ENCODE measurements at regions not wholly inside any gene's neighbourhood (a gene's known extent, or its start where the extent isn't known, plus 50 kb on each side); places are given as distances from the start of the nearest gene placed in this dataset.

DNA sequence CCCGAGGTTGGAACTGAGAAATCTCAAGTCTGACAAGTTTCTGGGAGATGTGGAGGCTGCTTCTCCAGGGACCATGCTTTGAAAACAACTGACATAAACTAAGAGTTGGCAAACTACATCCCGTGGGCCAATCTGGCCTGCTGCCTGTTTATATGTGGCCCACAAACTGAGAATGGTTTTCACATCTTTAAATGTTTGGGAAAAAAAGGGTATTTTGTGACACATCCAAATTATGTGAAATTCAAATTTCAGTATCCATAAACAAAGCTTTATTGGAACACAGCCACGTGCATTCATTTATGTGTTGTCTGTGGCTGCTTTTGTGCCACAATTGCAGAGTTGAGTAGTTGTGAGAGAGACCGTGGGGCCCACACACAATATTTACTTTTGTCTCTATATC lies 163.8 kb upstream of the PIRT start:
- no peak overlapping the region for H3K27ac Mint-ChIP-seq
- no peaks in the 10 kb centered on the region for H3K36me3 ChIP-seq (ENCODE audit: control insufficient read depth, insufficient read depth, low read length)
- no peaks in the 10 kb centered on the region for H3K4me1 ChIP-seq (ENCODE audit: control insufficient read depth, insufficient read depth, low read length, poor library complexity, severe bottlenecking)
- no peaks in the 10 kb centered on the region for H3K27me3 Mint-ChIP-seq
- no peak for ATAC-seq (ENCODE audit: low read depth in 2 of 2)
- DNase-seq = no peak
- H3K36me3 Mint-ChIP-seq = no peaks in the 10 kb centered on the region
- no peaks in the 10 kb centered on the region for H3K27me3 ChIP-seq (ENCODE audit: control insufficient read depth, insufficient read depth, low read length)
- H3K9me3 Mint-ChIP-seq = peaks cover 0 to 6% (median 0%) of the 10 kb centered on the region in 7 donors
- H3K4me1 Mint-ChIP-seq = no peaks in the 10 kb centered on the region
- H3K4me3 ChIP-seq (ENCODE audit: low read depth, low read length) = no peak overlapping the region
- no peak overlapping the region for H3K4me3 Mint-ChIP-seq
- H3K27ac ChIP-seq (ENCODE audit: insufficient read depth, low read length, poor library complexity, severe bottlenecking) = no peak overlapping the region
- H3K9me3 ChIP-seq (ENCODE audit: control insufficient read depth in 2 of 2, low read length in 2 of 2) = no peaks in the 10 kb centered on the region

DNA sequence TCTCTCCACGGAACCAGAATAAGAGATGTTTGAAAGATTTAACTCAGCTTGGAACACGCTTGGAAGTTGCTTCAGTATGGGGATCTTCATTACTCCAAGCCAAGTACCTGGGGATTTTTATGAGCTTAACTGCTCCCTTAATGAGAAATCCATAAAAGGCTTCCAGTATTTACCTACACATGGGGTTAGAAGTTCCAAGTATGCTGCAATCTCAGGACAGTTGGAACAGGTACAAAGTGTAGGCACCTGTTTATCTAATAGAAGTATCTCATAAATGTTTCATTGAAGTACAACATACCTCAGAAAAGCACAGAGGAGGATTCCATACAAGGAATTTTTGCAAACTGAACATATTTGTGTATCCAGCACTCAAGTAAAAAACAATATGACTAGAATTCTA lies 161.6 kb upstream of the PIRT start:
- ATAC-seq (ENCODE audit: low read depth in 2 of 2) (no peak), DNase-seq (no peak)
- Mint-ChIP-seq H3K36me3 (no peaks in the 10 kb centered on the region), H3K4me3 (no peak overlapping the region), H3K9me3 (peaks cover 0 to 7% (median 1%) of the 10 kb centered on the region in 7 donors), H3K27ac (no peak overlapping the region), H3K27me3 (no peaks in the 10 kb centered on the region), H3K4me1 (no peaks in the 10 kb centered on the region)
- H3K27me3 ChIP-seq (ENCODE audit: control insufficient read depth, insufficient read depth, low read length) = no peaks in the 10 kb centered on the region
- no peaks in the 10 kb centered on the region for H3K4me1 ChIP-seq (ENCODE audit: control insufficient read depth, insufficient read depth, low read length, poor library complexity, severe bottlenecking)
- H3K9me3 ChIP-seq (ENCODE audit: control insufficient read depth in 2 of 2, low read length in 2 of 2) = no peaks in the 10 kb centered on the region
- no peak overlapping the region for H3K27ac ChIP-seq (ENCODE audit: insufficient read depth, low read length, poor library complexity, severe bottlenecking)
- H3K36me3 ChIP-seq (ENCODE audit: control insufficient read depth, insufficient read depth, low read length) = no peaks in the 10 kb centered on the region
- H3K4me3 ChIP-seq (ENCODE audit: low read depth, low read length) = no peak overlapping the region

DNA sequence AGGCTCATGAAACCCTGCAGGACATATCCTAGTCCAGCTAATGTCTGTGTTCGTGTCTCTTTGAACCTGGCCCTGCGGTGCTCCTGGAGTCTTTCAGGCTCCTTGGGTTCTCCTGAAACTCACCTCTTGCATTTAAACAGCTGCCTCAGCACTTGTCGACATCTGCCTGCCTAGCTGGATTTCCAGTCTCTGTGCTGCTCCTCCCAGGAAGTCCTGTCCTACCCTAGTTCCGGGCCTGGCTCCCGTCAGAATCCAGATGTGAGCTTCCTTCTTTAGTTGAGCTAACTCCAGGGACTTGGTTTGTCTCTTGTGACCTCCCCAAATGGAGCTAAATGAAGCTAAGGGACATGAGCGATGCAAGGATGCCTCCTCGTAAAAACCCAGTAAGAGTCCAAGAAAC lies 155.2 kb upstream of the PIRT start:
- no peaks in the 10 kb centered on the region for H3K4me1 Mint-ChIP-seq
- peaks cover 0 to 8% (median 1%) of the 10 kb centered on the region in 7 donors for H3K9me3 Mint-ChIP-seq
- no peak overlapping the region for H3K4me3 Mint-ChIP-seq
- H3K36me3 ChIP-seq (ENCODE audit: control insufficient read depth, insufficient read depth, low read length) = no peaks in the 10 kb centered on the region
- no peaks in the 10 kb centered on the region for H3K4me1 ChIP-seq (ENCODE audit: control insufficient read depth, insufficient read depth, low read length, poor library complexity, severe bottlenecking)
- no peaks in the 10 kb centered on the region for H3K27me3 Mint-ChIP-seq
- H3K4me3 ChIP-seq (ENCODE audit: low read depth, low read length) = no peak overlapping the region
- DNase-seq (no peak), ATAC-seq (ENCODE audit: low read depth in 2 of 2) (no peak)
- H3K27ac ChIP-seq (ENCODE audit: insufficient read depth, low read length, poor library complexity, severe bottlenecking) = no peak overlapping the region
- no peaks in the 10 kb centered on the region for H3K27me3 ChIP-seq (ENCODE audit: control insufficient read depth, insufficient read depth, low read length)
- no peaks in the 10 kb centered on the region for H3K36me3 Mint-ChIP-seq
- H3K9me3 ChIP-seq (ENCODE audit: control insufficient read depth in 2 of 2, low read length in 2 of 2) = no peaks in the 10 kb centered on the region
- H3K27ac Mint-ChIP-seq = no peak overlapping the region

DNA sequence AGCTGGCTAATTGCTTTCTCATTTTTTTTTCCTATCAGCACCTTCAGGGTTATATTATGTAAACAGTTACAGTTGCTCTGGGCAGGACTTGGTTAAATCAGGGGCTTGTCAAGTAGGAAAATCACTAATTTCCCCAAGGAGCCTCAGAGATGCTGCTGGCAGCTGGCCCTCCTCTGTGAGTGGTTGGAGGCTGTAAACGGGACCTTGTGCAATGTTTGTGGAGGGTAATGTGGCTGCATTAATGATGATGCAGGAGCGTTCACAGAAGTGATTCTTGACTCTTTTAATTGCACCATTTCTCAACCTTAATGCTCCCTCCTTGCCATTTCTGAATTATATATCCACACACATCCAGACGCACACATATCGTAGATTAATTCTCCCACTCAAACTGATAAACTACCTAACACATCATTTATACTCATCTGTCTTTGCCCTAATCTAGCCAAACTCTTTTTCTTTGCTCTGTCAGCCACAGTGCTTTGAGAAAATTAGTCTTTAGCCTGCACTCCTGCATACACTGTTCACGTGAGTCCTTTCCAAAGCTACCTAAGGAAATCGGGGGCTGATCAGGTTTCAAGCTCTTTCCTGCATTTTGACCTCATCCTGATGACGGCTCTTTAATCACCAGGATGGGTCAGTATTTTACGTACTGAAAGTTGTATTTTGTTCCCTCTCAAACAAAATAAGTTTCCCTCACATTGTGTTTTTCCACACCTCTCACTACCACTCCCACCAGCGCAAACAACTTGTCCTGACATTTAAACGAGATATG lies 154.4 kb upstream of the PIRT start:
- Mint-ChIP-seq H3K27me3 (no peaks in the 10 kb centered on the region), H3K4me3 (no peak overlapping the region), H3K9me3 (peaks cover 0 to 8% (median 1%) of the 10 kb centered on the region in 7 donors), H3K27ac (no peak overlapping the region), H3K4me1 (no peaks in the 10 kb centered on the region), H3K36me3 (no peaks in the 10 kb centered on the region)
- DNase-seq (no peak), ATAC-seq (ENCODE audit: low read depth in 2 of 2) (no peak)
- Histone ChIP-seq H3K27me3 (ENCODE audit: control insufficient read depth, insufficient read depth, low read length) (no peaks in the 10 kb centered on the region), H3K36me3 (ENCODE audit: control insufficient read depth, insufficient read depth, low read length) (no peaks in the 10 kb centered on the region), H3K4me1 (ENCODE audit: control insufficient read depth, insufficient read depth, low read length, poor library complexity, severe bottlenecking) (no peaks in the 10 kb centered on the region), H3K4me3 (ENCODE audit: low read depth, low read length) (no peak overlapping the region), H3K9me3 (ENCODE audit: control insufficient read depth in 2 of 2, low read length in 2 of 2) (no peaks in the 10 kb centered on the region), H3K27ac (ENCODE audit: insufficient read depth, low read length, poor library complexity, severe bottlenecking) (no peak overlapping the region)

DNA sequence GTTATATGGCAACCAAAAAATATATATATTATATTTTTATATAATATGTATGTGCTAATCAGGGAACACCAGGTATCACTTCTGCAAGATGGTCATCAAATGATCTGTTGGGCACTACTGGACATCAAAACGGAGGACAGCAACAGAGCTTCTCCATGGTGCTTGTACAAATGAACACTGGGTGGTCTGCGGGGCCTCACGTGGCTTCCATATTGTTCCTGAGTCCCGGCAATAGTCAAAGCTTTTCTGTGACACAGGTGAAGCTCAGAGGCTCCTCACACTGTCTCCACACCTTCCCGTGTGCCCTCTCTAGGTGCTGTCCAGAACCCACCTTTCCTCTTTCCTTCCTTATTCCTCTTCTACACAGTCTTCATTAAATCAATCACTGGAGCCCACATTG lies 149.9 kb upstream of the PIRT start:
- Mint-ChIP-seq H3K27ac (no peak overlapping the region), H3K36me3 (no peaks in the 10 kb centered on the region), H3K4me1 (no peaks in the 10 kb centered on the region), H3K27me3 (no peaks in the 10 kb centered on the region), H3K4me3 (no peak overlapping the region), H3K9me3 (peaks cover 0 to 9% (median 1%) of the 10 kb centered on the region in 7 donors)
- DNase-seq = no peak
- Histone ChIP-seq H3K27me3 (ENCODE audit: control insufficient read depth, insufficient read depth, low read length) (no peaks in the 10 kb centered on the region), H3K4me3 (ENCODE audit: low read depth, low read length) (no peak overlapping the region), H3K36me3 (ENCODE audit: control insufficient read depth, insufficient read depth, low read length) (no peaks in the 10 kb centered on the region), H3K4me1 (ENCODE audit: control insufficient read depth, insufficient read depth, low read length, poor library complexity, severe bottlenecking) (no peaks in the 10 kb centered on the region), H3K27ac (ENCODE audit: insufficient read depth, low read length, poor library complexity, severe bottlenecking) (no peak overlapping the region), H3K9me3 (ENCODE audit: control insufficient read depth in 2 of 2, low read length in 2 of 2) (no peaks in the 10 kb centered on the region)
- no peak for ATAC-seq (ENCODE audit: low read depth in 2 of 2)

DNA sequence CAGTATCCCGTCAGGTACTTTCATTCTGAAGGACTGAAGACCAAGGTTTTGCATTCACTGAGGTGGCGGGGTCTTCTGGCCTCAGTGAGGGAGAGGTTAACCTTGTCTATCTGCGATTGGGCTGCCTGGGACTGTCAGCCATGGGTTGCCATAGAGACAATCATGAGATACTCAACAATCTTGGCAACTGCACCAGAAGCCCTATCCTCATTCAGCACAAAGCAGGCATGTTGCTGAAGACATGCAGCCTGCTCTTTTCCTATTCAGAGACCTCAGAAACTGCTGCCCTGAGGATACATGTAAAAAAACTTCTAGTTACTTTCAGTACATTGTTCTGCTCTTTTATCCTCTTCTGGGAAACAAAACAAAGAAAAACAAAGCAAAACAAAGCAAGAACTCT lies 146.3 kb upstream of the PIRT start:
- peaks cover 0 to 6% (median 4%) of the 10 kb centered on the region in 7 donors for H3K9me3 Mint-ChIP-seq
- no peak overlapping the region for H3K27ac Mint-ChIP-seq
- H3K4me3 Mint-ChIP-seq = no peak overlapping the region
- H3K27me3 Mint-ChIP-seq = no peaks in the 10 kb centered on the region
- ATAC-seq (ENCODE audit: low read depth in 2 of 2) (no peak), DNase-seq (no peak)
- no peaks in the 10 kb centered on the region for H3K9me3 ChIP-seq (ENCODE audit: control insufficient read depth in 2 of 2, low read length in 2 of 2)
- H3K36me3 ChIP-seq (ENCODE audit: control insufficient read depth, insufficient read depth, low read length) = no peaks in the 10 kb centered on the region
- H3K27ac ChIP-seq (ENCODE audit: insufficient read depth, low read length, poor library complexity, severe bottlenecking) = no peak overlapping the region
- H3K4me1 Mint-ChIP-seq = no peaks in the 10 kb centered on the region
- H3K36me3 Mint-ChIP-seq = no peaks in the 10 kb centered on the region
- H3K4me1 ChIP-seq (ENCODE audit: control insufficient read depth, insufficient read depth, low read length, poor library complexity, severe bottlenecking) = no peaks in the 10 kb centered on the region
- no peak overlapping the region for H3K4me3 ChIP-seq (ENCODE audit: low read depth, low read length)
- no peaks in the 10 kb centered on the region for H3K27me3 ChIP-seq (ENCODE audit: control insufficient read depth, insufficient read depth, low read length)

DNA sequence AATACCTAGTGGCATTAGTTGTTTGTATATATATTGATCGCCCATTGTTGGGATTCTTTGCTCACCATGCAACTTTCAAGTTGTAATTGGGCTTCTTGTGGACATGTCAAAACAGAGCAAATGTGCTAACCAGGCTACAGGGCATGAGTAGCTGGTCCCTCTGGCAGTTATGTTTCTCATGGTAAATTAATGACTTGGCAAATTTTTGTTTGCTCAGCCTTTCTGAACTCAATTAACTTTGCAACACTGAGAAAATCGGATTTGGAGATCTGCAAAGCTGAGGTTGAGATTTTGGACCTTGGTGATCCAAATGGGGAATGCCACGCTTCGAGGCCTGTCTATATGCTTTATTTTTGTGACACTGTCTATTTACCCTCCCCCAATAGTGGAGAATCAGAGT lies 138.5 kb upstream of the PIRT start:
- no peaks in the 10 kb centered on the region for H3K9me3 ChIP-seq (ENCODE audit: control insufficient read depth in 2 of 2, low read length in 2 of 2)
- Mint-ChIP-seq H3K9me3 (peaks cover 0 to 10% (median 0%) of the 10 kb centered on the region in 7 donors), H3K4me1 (no peaks in the 10 kb centered on the region), H3K4me3 (no peak overlapping the region), H3K36me3 (no peaks in the 10 kb centered on the region), H3K27me3 (no peaks in the 10 kb centered on the region), H3K27ac (no peak overlapping the region)
- no peaks in the 10 kb centered on the region for H3K36me3 ChIP-seq (ENCODE audit: control insufficient read depth, insufficient read depth, low read length)
- no peak overlapping the region for H3K4me3 ChIP-seq (ENCODE audit: low read depth, low read length)
- no peaks in the 10 kb centered on the region for H3K27me3 ChIP-seq (ENCODE audit: control insufficient read depth, insufficient read depth, low read length)
- DNase-seq = no peak
- H3K4me1 ChIP-seq (ENCODE audit: control insufficient read depth, insufficient read depth, low read length, poor library complexity, severe bottlenecking) = no peaks in the 10 kb centered on the region
- no peak overlapping the region for H3K27ac ChIP-seq (ENCODE audit: insufficient read depth, low read length, poor library complexity, severe bottlenecking)
- no peak for ATAC-seq (ENCODE audit: low read depth in 2 of 2)

DNA sequence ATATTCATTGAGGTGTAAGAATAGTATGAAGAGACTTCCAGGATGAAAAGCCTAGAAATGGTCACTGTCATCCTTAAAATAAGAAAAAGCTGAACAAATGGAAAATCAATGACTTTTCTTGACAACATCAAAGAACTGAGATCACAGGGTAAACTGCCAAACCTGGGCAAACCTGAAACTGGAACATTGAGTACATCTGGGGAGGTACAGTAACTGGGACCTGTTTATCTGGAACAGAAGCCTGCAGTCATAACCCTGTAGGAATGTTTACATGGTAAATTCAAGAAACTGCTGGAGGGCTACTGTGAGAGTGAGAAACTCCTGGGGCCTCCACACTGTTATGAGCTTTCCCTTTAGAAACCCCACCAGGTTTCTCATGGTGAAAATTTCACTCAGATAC lies 130.1 kb upstream of the PIRT start:
- Mint-ChIP-seq H3K27me3 (no peaks in the 10 kb centered on the region), H3K4me1 (no peaks in the 10 kb centered on the region), H3K27ac (no peak overlapping the region), H3K36me3 (no peaks in the 10 kb centered on the region), H3K4me3 (no peak overlapping the region), H3K9me3 (peaks cover 0 to 4% (median 0%) of the 10 kb centered on the region in 7 donors)
- H3K36me3 ChIP-seq (ENCODE audit: control insufficient read depth, insufficient read depth, low read length) = no peaks in the 10 kb centered on the region
- ATAC-seq (ENCODE audit: low read depth in 2 of 2) (no peak), DNase-seq (no peak)
- no peaks in the 10 kb centered on the region for H3K27me3 ChIP-seq (ENCODE audit: control insufficient read depth, insufficient read depth, low read length)
- no peaks in the 10 kb centered on the region for H3K4me1 ChIP-seq (ENCODE audit: control insufficient read depth, insufficient read depth, low read length, poor library complexity, severe bottlenecking)
- H3K27ac ChIP-seq (ENCODE audit: insufficient read depth, low read length, poor library complexity, severe bottlenecking) = no peak overlapping the region
- H3K4me3 ChIP-seq (ENCODE audit: low read depth, low read length) = no peak overlapping the region
- no peaks in the 10 kb centered on the region for H3K9me3 ChIP-seq (ENCODE audit: control insufficient read depth in 2 of 2, low read length in 2 of 2)
